T-cell (primary cell): ENCODE measurements at regions not wholly inside any gene's neighbourhood (a gene's known extent, or its start where the extent isn't known, plus 50 kb on each side); places are given as distances from the start of the nearest gene placed in this dataset.

ENCODE experiments used
- ATAC-seq, 4 experiments: fragments of 200-7000 bp in 3 of 4; fragments of 150-1000 bp in 1 of 4; cut with Tn5 transposase; replicated peaks in 1 of 4; 1 replicate in 3 of 4; 2 replicates in 1 of 4; pipeline ENCODE4 v1.10.0; 2021; ENCODE audit warnings: moderate library complexity in 3 of 4, mild to moderate bottlenecking in 2 of 4, moderate number of reproducible peaks in 1 of 4
- CTCF ChIA-PET, 2 donors: fragments of 300-600 bp; sonication (Branson Sonifier 250); formaldehyde crosslinking; loops; one replicate each; lab custom pipeline; 2022; ENCODE audit warnings: antibody characterized with exemption in 2 of 2; lab: Charles Lee
- POLR2A ChIA-PET, 2 donors: fragments of 300-600 bp; sonication (Branson Sonifier 250); formaldehyde crosslinking; loops; one replicate each; lab custom pipeline; 2022; ENCODE audit warnings: antibody characterized with exemption in 2 of 2; lab: Charles Lee
- DNase-seq, 35 experiments: peaks; one replicate each; pipeline versions ENCODE4 v3.0.0 to v3.0.0-alpha.2; 2013 to 2023
- H3K27ac ChIP-seq: one replicate; pipeline ENCODE4 v1.5.1; 2013; ENCODE audit warnings: low read length
- H3K27me3 ChIP-seq, 2 experiments: replicated peaks in 1 of 2; 1 replicate in 1 of 2; 2 replicates in 1 of 2; pipeline versions ENCODE4 v1.6.1 to v1.7.0; 2013; ENCODE audit warnings: low read length in 1 of 2, mixed read lengths in 1 of 2; ENCODE audit not compliant: control insufficient read depth in 2 of 2, insufficient read depth in 2 of 2; ENCODE audit errors: extremely low read depth in 1 of 2
- H3K36me3 ChIP-seq, 2 donors: 1 replicate in 1 of 2; 2 replicates in 1 of 2; pipeline versions ENCODE4 v1.6.1 to v1.7.0; 2013; ENCODE audit warnings: low read length in 1 of 2; ENCODE audit not compliant: control insufficient read depth in 2 of 2, insufficient read depth in 1 of 2; ENCODE audit errors: extremely low read depth in 1 of 2
- H3K4me1 ChIP-seq, 2 experiments: 1 replicate in 1 of 2; 2 replicates in 1 of 2; pipeline versions ENCODE4 v1.6.1 to v1.7.0; 2013; ENCODE audit warnings: low read length in 2 of 2, mixed read lengths in 1 of 2; ENCODE audit not compliant: insufficient read depth in 2 of 2, control insufficient read depth in 1 of 2; ENCODE audit errors: extremely low read depth in 1 of 2
- H3K4me3 ChIP-seq, 2 donors: 1 replicate in 1 of 2; 2 replicates in 1 of 2; pipeline versions ENCODE4 v1.5.1 to v1.7.0; 2013; ENCODE audit warnings: mild to moderate bottlenecking in 2 of 2, low read length in 1 of 2, moderate library complexity in 1 of 2; ENCODE audit not compliant: control insufficient read depth in 1 of 2; ENCODE audit errors: extremely low read depth in 1 of 2
- H3K9me3 ChIP-seq: 2 replicates; pipeline ENCODE4 v1.7.0; 2013
- H3K27ac Mint-ChIP-seq, 2 donors: one replicate each; pipeline ENCODE4 v1.8.0; 2020 to 2021; ENCODE audit warnings: mild to moderate bottlenecking in 2 of 2, mixed read lengths in 2 of 2
- H3K27me3 Mint-ChIP-seq, 2 donors: one replicate each; pipeline ENCODE4 v1.8.0; 2021 to 2022; ENCODE audit warnings: mixed read lengths in 2 of 2
- H3K36me3 Mint-ChIP-seq: one replicate; pipeline ENCODE4 v1.8.0; 2021; ENCODE audit warnings: mixed read lengths
- H3K4me1 Mint-ChIP-seq, 3 donors: one replicate each; pipeline ENCODE4 v1.8.0; 2020 to 2022; ENCODE audit warnings: mixed read lengths in 3 of 3, mild to moderate bottlenecking in 1 of 3
- H3K4me3 Mint-ChIP-seq, 3 donors: one replicate each; pipeline ENCODE4 v1.8.0; 2020 to 2022; ENCODE audit warnings: mild to moderate bottlenecking in 3 of 3, mixed read lengths in 3 of 3, moderate library complexity in 3 of 3
- H3K9me3 Mint-ChIP-seq, 3 donors: one replicate each; pipeline ENCODE4 v1.8.0; 2020 to 2022; ENCODE audit warnings: mixed read lengths in 3 of 3
- WGBS: methylation state at CpG from one replicate; pipeline ENCODE4 v1.1.5; 2013; ENCODE audit warnings: missing lambda C conversion rate; ENCODE audit not compliant: insufficient coverage; 5-methylcytosine and 5-hydroxymethylcytosine counted together

DNA sequence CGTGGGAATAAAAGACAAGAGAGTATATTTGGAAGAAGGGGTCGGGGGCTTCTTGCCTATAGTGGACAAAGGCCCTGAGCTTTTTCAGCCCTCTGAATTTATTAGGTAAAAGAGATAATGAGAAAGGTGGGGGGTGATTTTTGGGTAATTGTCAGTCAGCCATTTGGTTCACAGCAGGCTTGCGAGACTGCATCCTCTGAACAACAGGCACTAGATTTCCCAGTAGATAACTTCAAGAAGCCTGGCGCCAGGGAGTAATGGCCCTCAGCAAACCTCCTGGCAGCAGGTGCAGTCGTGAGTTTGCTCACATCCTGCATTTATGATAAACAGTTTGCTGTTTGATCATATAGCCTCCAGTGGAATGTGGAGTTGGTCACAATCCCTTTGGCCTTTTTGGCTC is 609.0 kb downstream of the DHX35 start:
- peaks cover 0 to 2% of the 10 kb centered on the region in 2 donors for H3K27me3 Mint-ChIP-seq
- 22% methylated on average over 2 of the region's 5 CpGs for WGBS
- H3K27ac Mint-ChIP-seq, result no peak overlapping the region
- Histone ChIP-seq H3K4me3 (no peak overlapping the region), H3K36me3 (no peaks in the 10 kb centered on the region), H3K4me1 (no peaks in the 10 kb centered on the region), H3K27ac (no peak overlapping the region), H3K27me3 (peaks cover 0 to 3% of the 10 kb centered on the region in 2 experiments), H3K9me3 (no peaks in the 10 kb centered on the region)
- no peaks in the 10 kb centered on the region for H3K4me1 Mint-ChIP-seq
- DNase-seq (no peak), ATAC-seq (no peak)
- H3K36me3 Mint-ChIP-seq, result no peaks in the 10 kb centered on the region
- ChIA-PET CTCF (no interaction called here), POLR2A (no interaction called here)
- peaks cover 2 to 4% (median 3%) of the 10 kb centered on the region in 3 donors for H3K9me3 Mint-ChIP-seq
- H3K4me3 Mint-ChIP-seq, result no peak overlapping the region

DNA sequence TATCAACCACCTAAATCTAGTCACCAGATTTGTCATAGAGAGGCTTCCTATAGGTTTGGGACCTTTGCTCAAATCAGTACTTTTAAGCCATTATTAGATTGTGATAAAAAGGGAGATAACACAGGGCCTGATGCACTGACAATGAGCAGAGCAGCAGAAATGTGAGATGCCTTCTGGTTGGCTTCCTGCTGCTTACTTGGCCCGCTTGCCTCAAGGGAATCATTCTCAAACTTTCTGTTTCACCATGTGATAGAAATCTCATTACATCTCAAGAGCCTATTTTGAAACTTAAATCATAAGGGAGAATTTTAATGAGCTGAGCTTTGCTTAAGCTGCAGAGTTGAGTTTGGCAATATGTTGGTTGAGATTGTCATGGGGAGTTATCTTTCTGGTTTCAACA is 606.0 kb downstream of the DHX35 start:
- Mint-ChIP-seq H3K4me1 (no peaks in the 10 kb centered on the region), H3K36me3 (no peaks in the 10 kb centered on the region), H3K9me3 (peaks cover 0 to 3% (median 0%) of the 10 kb centered on the region in 3 donors), H3K27me3 (peaks cover 0 to 2% of the 10 kb centered on the region in 2 donors), H3K27ac (no peak overlapping the region), H3K4me3 (no peak overlapping the region)
- Histone ChIP-seq H3K4me1 (no peaks in the 10 kb centered on the region), H3K9me3 (no peaks in the 10 kb centered on the region), H3K36me3 (no peaks in the 10 kb centered on the region), H3K27ac (no peak overlapping the region), H3K27me3 (peaks cover 0 to 3% of the 10 kb centered on the region in 2 experiments), H3K4me3 (no peak overlapping the region)
- CTCF ChIA-PET, result no interaction called here
- POLR2A ChIA-PET, result no interaction called here
- ATAC-seq (no peak), DNase-seq (no peak)
- WGBS, result no CpG with 5 or more reads among the region's 1 CpG

DNA sequence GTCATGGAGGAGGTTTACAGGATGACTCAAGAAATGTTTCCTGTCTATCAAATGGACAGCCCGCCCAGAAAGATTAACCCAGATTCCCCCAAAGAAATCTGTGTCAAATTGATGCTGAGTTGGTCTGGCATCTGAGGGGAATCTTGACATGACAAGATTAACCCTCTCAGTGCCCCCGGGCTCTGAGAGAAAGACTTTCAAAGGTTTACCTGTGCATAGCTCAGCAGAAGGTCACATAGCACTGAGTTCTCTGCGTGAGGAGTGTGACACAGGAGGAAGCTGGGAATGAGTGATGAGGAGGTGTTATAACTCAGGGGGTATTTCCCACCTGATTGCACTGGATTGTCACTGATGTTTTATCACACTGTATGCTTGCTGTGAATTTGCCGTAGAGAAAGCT is 601.2 kb downstream of the DHX35 start:
- no peak for ATAC-seq
- WGBS, result 50% methylated on average over 3 of the region's 4 CpGs

DNA sequence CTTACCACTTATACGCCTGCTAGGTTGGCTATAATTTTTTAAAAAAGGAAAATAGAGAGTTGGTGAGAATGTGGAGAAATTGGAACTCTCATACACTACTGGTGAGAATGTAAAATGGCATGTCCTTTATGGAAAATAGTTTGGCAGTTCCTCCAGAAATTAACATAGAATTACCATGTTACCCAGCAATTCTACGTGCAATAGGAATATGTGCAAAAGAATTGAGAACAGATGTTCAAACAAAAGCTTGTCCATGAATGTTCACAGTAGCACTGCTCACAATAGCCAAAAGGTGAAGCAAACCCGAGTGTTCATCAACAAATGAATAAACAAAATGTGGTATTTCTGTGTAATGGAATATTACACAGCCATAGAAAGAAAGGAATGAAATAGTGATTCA is 592.2 kb downstream of the DHX35 start:
- no peak overlapping the region for H3K4me3 ChIP-seq
- H3K36me3 Mint-ChIP-seq, result no peaks in the 10 kb centered on the region
- no peaks in the 10 kb centered on the region for H3K4me1 ChIP-seq
- no peak overlapping the region for H3K4me3 Mint-ChIP-seq
- H3K9me3 Mint-ChIP-seq, result peaks cover 0 to 3% (median 0%) of the 10 kb centered on the region in 3 donors
- ChIA-PET CTCF (no interaction called here), POLR2A (no interaction called here)
- no peak for ATAC-seq
- H3K36me3 ChIP-seq, result no peaks in the 10 kb centered on the region
- no peak for DNase-seq
- no peaks in the 10 kb centered on the region for H3K4me1 Mint-ChIP-seq
- no CpG with 5 or more reads among the region's 3 CpGs for WGBS
- H3K27me3 ChIP-seq, result no peaks in the 10 kb centered on the region
- peaks cover 0 to 6% of the 10 kb centered on the region in 2 donors for H3K27me3 Mint-ChIP-seq
- H3K27ac ChIP-seq, result no peak overlapping the region
- no peak overlapping the region for H3K27ac Mint-ChIP-seq
- H3K9me3 ChIP-seq, result no peaks in the 10 kb centered on the region

More for the DNA sequence above, 601.2 kb downstream of the DHX35 start:
- no peaks in the 10 kb centered on the region for H3K27me3 Mint-ChIP-seq
- no peak overlapping the region for H3K4me3 Mint-ChIP-seq
- Histone ChIP-seq H3K4me3 (no peak overlapping the region), H3K27me3 (no peaks in the 10 kb centered on the region), H3K4me1 (no peaks in the 10 kb centered on the region), H3K9me3 (no peaks in the 10 kb centered on the region), H3K36me3 (no peaks in the 10 kb centered on the region), H3K27ac (no peak overlapping the region)
- H3K9me3 Mint-ChIP-seq, result no peaks in the 10 kb centered on the region
- no peaks in the 10 kb centered on the region for H3K36me3 Mint-ChIP-seq
- CTCF ChIA-PET, result no interaction called here
- no peak for DNase-seq
- no peak overlapping the region for H3K27ac Mint-ChIP-seq
- POLR2A ChIA-PET, result no interaction called here
- no peaks in the 10 kb centered on the region for H3K4me1 Mint-ChIP-seq

DNA sequence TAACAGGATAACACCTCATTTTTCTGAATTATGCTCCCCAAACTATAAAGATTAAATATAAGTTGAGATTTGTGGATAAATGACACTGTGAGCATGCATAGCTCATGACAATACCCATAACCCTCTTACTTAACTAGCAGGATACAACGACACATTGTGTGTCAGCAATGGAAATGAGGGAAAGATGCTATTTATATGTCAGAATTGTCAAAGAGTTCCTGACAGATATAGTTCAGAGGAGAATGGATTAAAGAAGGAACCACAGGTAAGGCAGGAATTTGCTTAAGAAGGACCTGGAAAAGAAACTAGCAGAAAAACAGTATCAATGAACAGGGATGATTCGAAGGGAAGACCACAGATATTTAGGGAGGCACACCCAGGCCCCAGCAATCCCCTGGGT is 591.0 kb downstream of the DHX35 start:
- CTCF ChIA-PET, result no interaction called here

DNA sequence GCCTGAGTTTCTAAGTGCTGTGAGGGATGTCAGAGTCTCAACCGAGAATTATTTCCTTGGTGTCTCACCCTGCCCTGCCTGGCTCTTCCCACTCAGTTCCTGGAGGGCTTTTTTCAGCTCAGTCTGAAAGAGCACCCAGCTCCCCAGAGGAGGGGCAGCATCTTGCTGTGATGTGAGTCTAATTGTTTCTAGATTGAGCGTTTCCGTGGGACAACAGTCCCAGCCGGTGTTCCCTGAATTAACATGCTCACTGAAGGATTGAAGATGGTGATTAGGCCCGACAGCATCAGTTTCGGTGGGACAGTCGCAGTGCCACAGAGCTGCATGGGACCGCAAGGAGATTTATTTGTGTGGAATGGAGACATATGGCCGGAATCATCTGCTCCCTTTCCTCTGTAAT is 587.6 kb downstream of the DHX35 start:
- POLR2A ChIA-PET, result no interaction called here
- no peaks in the 10 kb centered on the region for H3K36me3 Mint-ChIP-seq
- H3K27me3 Mint-ChIP-seq, result peaks cover 2 to 15% of the 10 kb centered on the region in 2 donors

More for the DNA sequence above, 591.0 kb downstream of the DHX35 start:
- no peaks in the 10 kb centered on the region for H3K36me3 ChIP-seq
- no CpG with 5 or more reads among the region's 2 CpGs for WGBS
- H3K4me3 Mint-ChIP-seq, result no peak overlapping the region
- no peak overlapping the region for H3K27ac Mint-ChIP-seq
- H3K27ac ChIP-seq, result no peak overlapping the region
- H3K4me1 ChIP-seq, result no peaks in the 10 kb centered on the region
- H3K9me3 Mint-ChIP-seq, result peaks cover 0 to 3% (median 0%) of the 10 kb centered on the region in 3 donors
- POLR2A ChIA-PET, result no interaction called here
- no peaks in the 10 kb centered on the region for H3K9me3 ChIP-seq
- peaks cover under 1 to 6% of the 10 kb centered on the region in 2 donors for H3K27me3 Mint-ChIP-seq
- H3K36me3 Mint-ChIP-seq, result no peaks in the 10 kb centered on the region
- ATAC-seq, result no peak
- H3K4me1 Mint-ChIP-seq, result no peaks in the 10 kb centered on the region
- no peaks in the 10 kb centered on the region for H3K27me3 ChIP-seq
- H3K4me3 ChIP-seq, result no peak overlapping the region
- DNase-seq, result no peak

More for the DNA sequence above, 587.6 kb downstream of the DHX35 start:
- Histone ChIP-seq H3K27me3 (no peaks in the 10 kb centered on the region), H3K4me1 (no peaks in the 10 kb centered on the region), H3K36me3 (no peaks in the 10 kb centered on the region), H3K4me3 (no peak overlapping the region), H3K27ac (no peak overlapping the region), H3K9me3 (no peaks in the 10 kb centered on the region)
- Mint-ChIP-seq H3K4me3 (no peak overlapping the region), H3K27ac (no peak overlapping the region), H3K4me1 (no peaks in the 10 kb centered on the region), H3K9me3 (peaks cover 0 to 20% (median 6%) of the 10 kb centered on the region in 3 donors)
- no peak for DNase-seq
- 88% methylated on average over 7 of the region's 9 CpGs for WGBS
- no peak for ATAC-seq
- CTCF ChIA-PET, result no interaction called here
